Loucy (cell line): ENCODE measurements at regions not wholly inside any gene's neighbourhood (a gene's known extent, or its start where the extent isn't known, plus 50 kb on each side); places are given as distances from the start of the nearest gene placed in this dataset.

Experiments used
- EZH2phosphoT487 ChIP-seq: fragments of 200-600 bp; IDR thresholded peaks from 2 replicates; pipeline ENCODE4 v1.6.1; 2018; ENCODE audit warnings: antibody characterized with exemption, mild to moderate bottlenecking, moderate library complexity, borderline replicate concordance
- TF ChIP-seq, protein P1 (sequence below): fragments of 200-600 bp; sonication (generic); conservative IDR thresholded peaks from 2 replicates; pipeline ENCODE4 v1.5.1; 2014; ENCODE audit warnings: mild to moderate bottlenecking, antibody characterized with exemption, low read length

DNA sequence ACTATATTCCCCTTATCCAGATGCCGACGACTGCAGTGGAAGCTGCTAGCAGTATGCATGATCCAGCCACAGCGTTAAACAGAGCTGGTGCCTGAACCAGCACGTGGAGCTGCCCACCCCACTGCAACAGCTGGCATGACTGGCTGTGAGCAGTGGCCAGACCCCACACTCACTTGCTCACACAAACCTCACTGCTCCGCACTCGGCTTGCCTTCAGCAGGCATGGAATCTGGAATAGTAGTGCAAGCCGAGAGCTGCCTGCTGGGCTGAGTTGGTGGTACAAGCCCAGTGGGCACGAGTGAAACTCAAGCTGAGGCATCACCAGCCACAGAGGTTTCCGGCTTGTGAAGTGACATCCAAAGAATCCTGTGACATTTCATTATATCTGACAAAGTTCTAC, 1197.6 kb downstream of the FAM133A start:
- TF ChIP-seq, protein P1, sequence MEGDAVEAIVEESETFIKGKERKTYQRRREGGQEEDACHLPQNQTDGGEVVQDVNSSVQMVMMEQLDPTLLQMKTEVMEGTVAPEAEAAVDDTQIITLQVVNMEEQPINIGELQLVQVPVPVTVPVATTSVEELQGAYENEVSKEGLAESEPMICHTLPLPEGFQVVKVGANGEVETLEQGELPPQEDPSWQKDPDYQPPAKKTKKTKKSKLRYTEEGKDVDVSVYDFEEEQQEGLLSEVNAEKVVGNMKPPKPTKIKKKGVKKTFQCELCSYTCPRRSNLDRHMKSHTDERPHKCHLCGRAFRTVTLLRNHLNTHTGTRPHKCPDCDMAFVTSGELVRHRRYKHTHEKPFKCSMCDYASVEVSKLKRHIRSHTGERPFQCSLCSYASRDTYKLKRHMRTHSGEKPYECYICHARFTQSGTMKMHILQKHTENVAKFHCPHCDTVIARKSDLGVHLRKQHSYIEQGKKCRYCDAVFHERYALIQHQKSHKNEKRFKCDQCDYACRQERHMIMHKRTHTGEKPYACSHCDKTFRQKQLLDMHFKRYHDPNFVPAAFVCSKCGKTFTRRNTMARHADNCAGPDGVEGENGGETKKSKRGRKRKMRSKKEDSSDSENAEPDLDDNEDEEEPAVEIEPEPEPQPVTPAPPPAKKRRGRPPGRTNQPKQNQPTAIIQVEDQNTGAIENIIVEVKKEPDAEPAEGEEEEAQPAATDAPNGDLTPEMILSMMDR, result no peak
- TF ChIP-seq EZH2phosphoT487, result no peak
